WTC11 (cell line): ENCODE measurements at regions not wholly inside any gene's neighbourhood (a gene's known extent, or its start where the extent isn't known, plus 50 kb on each side); places are given as distances from the start of the nearest gene placed in this dataset.

ENCODE experiments used
- ATAC-seq: fragments of 200-7000 bp; cut with Tn5 transposase; 2 replicates; pipeline ENCODE4 v1.10.0; 2021; ENCODE audit warnings: mild to moderate bottlenecking, moderate library complexity
- CTCF ChIA-PET: fragments of 300-600 bp; sonication (Branson Sonifier 250); formaldehyde crosslinking; loops from one replicate; lab custom pipeline; 2021; ENCODE audit warnings: antibody characterized with exemption; lab: Charles Lee
- POLR2A ChIA-PET: fragments of 350-600 bp; sonication (Branson Sonifier 250); formaldehyde crosslinking; loops from one replicate; lab custom pipeline; 2021; ENCODE audit warnings: antibody characterized with exemption; lab: Charles Lee
- DNase-seq: peaks from one replicate; pipeline ENCODE4 v3.0.0; 2021; ENCODE audit warnings: low spot score
- H3K27ac Mint-ChIP-seq: 2 replicates; pipeline ENCODE4 v1.8.0; 2021; ENCODE audit warnings: mixed read lengths
- H3K27me3 Mint-ChIP-seq: 2 replicates; pipeline ENCODE4 v1.8.0; 2021; ENCODE audit warnings: low read depth, mild to moderate bottlenecking, moderate library complexity, mixed read lengths
- H3K36me3 Mint-ChIP-seq: 2 replicates; pipeline ENCODE4 v1.8.0; 2021; ENCODE audit warnings: mixed read lengths
- H3K4me1 Mint-ChIP-seq: 2 replicates; pipeline ENCODE4 v1.8.0; 2022; ENCODE audit warnings: mixed read lengths
- H3K4me3 Mint-ChIP-seq: 2 replicates; pipeline ENCODE4 v1.8.0; 2021; ENCODE audit warnings: mild to moderate bottlenecking, moderate library complexity, mixed read lengths
- H3K9me3 Mint-ChIP-seq: 2 replicates; pipeline ENCODE4 v1.8.0; 2021; ENCODE audit warnings: mixed read lengths
- CREM ChIP-seq: sonication (generic); formaldehyde crosslinking; IDR thresholded peaks from 2 replicates; pipeline ENCODE4 v1.8.1; 2022; ENCODE audit warnings: mild to moderate bottlenecking, missing genetic modification reagents, moderate library complexity
- E2F1 ChIP-seq: sonication (generic); formaldehyde crosslinking; IDR thresholded peaks from 2 replicates; pipeline ENCODE4 v1.8.0; 2022; ENCODE audit warnings: mild to moderate bottlenecking, missing genetic modification reagents
- E2F4 ChIP-seq: sonication (generic); formaldehyde crosslinking; IDR thresholded peaks from 2 replicates; pipeline ENCODE4 v1.8.1; 2022; ENCODE audit warnings: low read depth, mild to moderate bottlenecking, moderate library complexity, missing genetic modification reagents, borderline replicate concordance
- GABPB1 ChIP-seq: sonication (generic); formaldehyde crosslinking; IDR thresholded peaks from 2 replicates; pipeline ENCODE4 v1.8.1; 2023; ENCODE audit warnings: mild to moderate bottlenecking, missing genetic modification reagents
- JAZF1 ChIP-seq: fragments of 250-450 bp; sonication (Bioruptor Pico); IDR thresholded peaks from 2 replicates; pipeline ENCODE4 v1.9.0; 2021; ENCODE audit warnings: moderate library complexity, mild to moderate bottlenecking, inconsistent platforms
- NR3C1 ChIP-seq: sonication (generic); formaldehyde crosslinking; conservative IDR thresholded peaks from 2 replicates; pipeline ENCODE4 v1.8.1; 2023; ENCODE audit warnings: low read depth, mild to moderate bottlenecking, missing genetic modification reagents
- OVOL2 ChIP-seq: fragments of 250-450 bp; sonication (Bioruptor Pico); IDR thresholded peaks from 2 replicates; pipeline ENCODE4 v1.9.0; 2021; ENCODE audit warnings: mild to moderate bottlenecking, borderline replicate concordance
- PREB ChIP-seq: sonication (generic); formaldehyde crosslinking; IDR thresholded peaks from 2 replicates; pipeline ENCODE4 v1.8.1; 2022; ENCODE audit warnings: mild to moderate bottlenecking, missing genetic modification reagents, moderate library complexity, borderline replicate concordance
- RELA ChIP-seq: sonication (generic); formaldehyde crosslinking; IDR thresholded peaks from 2 replicates; pipeline ENCODE4 v1.8.1; 2022; ENCODE audit warnings: missing genetic modification reagents, mild to moderate bottlenecking, borderline replicate concordance
- SMAD3 ChIP-seq: sonication (generic); formaldehyde crosslinking; IDR thresholded peaks from 2 replicates; pipeline ENCODE4 v1.8.0; 2022; ENCODE audit warnings: missing genetic modification reagents, mild to moderate bottlenecking, borderline replicate concordance
- ZBTB21 ChIP-seq: sonication (generic); formaldehyde crosslinking; IDR thresholded peaks from 2 replicates; pipeline ENCODE4 v1.8.1; 2023; ENCODE audit warnings: mild to moderate bottlenecking, missing genetic modification reagents, borderline replicate concordance
- ZNF219 ChIP-seq: sonication (generic); formaldehyde crosslinking; IDR thresholded peaks from 2 replicates; pipeline ENCODE4 v1.8.0; 2023; ENCODE audit warnings: missing genetic modification reagents, mild to moderate bottlenecking, borderline replicate concordance
- ZNF232 ChIP-seq: sonication (generic); formaldehyde crosslinking; IDR thresholded peaks from 2 replicates; pipeline ENCODE4 v1.8.0; 2022; ENCODE audit warnings: mild to moderate bottlenecking, missing genetic modification reagents
- ZNF263 ChIP-seq: sonication (generic); formaldehyde crosslinking; IDR thresholded peaks from 2 replicates; pipeline ENCODE4 v1.8.1; 2022; ENCODE audit warnings: low read depth, mild to moderate bottlenecking, moderate library complexity, missing genetic modification reagents
- ZNF425 ChIP-seq: fragments of 250-450 bp; sonication (Bioruptor Pico); conservative IDR thresholded peaks from 2 replicates; pipeline ENCODE4 v1.9.0; 2021; ENCODE audit warnings: mild to moderate bottlenecking
- TF ChIP-seq, protein P1 (sequence below): fragments of 250-450 bp; sonication (Bioruptor Pico); IDR thresholded peaks from 2 replicates; pipeline ENCODE4 v1.9.0; 2021; ENCODE audit warnings: mild to moderate bottlenecking, borderline replicate concordance
- TF ChIP-seq, protein P2 (sequence below): fragments of 250-450 bp; sonication (Bioruptor Pico); IDR thresholded peaks from 2 replicates; pipeline ENCODE4 v1.9.0; 2021; ENCODE audit warnings: mild to moderate bottlenecking

- no peak for TF ChIP-seq E2F1 (CRISPR knock-in tag)
- TF ChIP-seq PREB (CRISPR knock-in tag): no peak
- TF ChIP-seq ZNF263 (CRISPR knock-in tag): no peak
- TF ChIP-seq NR3C1 (CRISPR knock-in tag): no peak
- no peak for TF ChIP-seq GABPB1 (CRISPR knock-in tag)
- TF ChIP-seq ZNF219 (CRISPR knock-in tag): no peak
These were observed 543.3 kb upstream of the EEF2KMT start (continued) for GRCh38 chr16:5640883-5641282.

GRCh38 chr16:5639531-5639930 lies 541.9 kb upstream of the EEF2KMT start:
- Mint-ChIP-seq H3K4me3 (no peak overlapping the region), H3K4me1 (no peaks in the 10 kb centered on the region), H3K27ac (no peak overlapping the region), H3K36me3 (peaks cover 89% of the 10 kb centered on the region), H3K9me3 (peaks cover 95% of the 10 kb centered on the region), H3K27me3 (peaks cover 3% of the 10 kb centered on the region)
- TF ChIP-seq, protein P1, sequence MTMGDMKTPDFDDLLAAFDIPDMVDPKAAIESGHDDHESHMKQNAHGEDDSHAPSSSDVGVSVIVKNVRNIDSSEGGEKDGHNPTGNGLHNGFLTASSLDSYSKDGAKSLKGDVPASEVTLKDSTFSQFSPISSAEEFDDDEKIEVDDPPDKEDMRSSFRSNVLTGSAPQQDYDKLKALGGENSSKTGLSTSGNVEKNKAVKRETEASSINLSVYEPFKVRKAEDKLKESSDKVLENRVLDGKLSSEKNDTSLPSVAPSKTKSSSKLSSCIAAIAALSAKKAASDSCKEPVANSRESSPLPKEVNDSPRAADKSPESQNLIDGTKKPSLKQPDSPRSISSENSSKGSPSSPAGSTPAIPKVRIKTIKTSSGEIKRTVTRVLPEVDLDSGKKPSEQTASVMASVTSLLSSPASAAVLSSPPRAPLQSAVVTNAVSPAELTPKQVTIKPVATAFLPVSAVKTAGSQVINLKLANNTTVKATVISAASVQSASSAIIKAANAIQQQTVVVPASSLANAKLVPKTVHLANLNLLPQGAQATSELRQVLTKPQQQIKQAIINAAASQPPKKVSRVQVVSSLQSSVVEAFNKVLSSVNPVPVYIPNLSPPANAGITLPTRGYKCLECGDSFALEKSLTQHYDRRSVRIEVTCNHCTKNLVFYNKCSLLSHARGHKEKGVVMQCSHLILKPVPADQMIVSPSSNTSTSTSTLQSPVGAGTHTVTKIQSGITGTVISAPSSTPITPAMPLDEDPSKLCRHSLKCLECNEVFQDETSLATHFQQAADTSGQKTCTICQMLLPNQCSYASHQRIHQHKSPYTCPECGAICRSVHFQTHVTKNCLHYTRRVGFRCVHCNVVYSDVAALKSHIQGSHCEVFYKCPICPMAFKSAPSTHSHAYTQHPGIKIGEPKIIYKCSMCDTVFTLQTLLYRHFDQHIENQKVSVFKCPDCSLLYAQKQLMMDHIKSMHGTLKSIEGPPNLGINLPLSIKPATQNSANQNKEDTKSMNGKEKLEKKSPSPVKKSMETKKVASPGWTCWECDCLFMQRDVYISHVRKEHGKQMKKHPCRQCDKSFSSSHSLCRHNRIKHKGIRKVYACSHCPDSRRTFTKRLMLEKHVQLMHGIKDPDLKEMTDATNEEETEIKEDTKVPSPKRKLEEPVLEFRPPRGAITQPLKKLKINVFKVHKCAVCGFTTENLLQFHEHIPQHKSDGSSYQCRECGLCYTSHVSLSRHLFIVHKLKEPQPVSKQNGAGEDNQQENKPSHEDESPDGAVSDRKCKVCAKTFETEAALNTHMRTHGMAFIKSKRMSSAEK (CRISPR knock-in tag): no peak
- TF ChIP-seq, protein P2, sequence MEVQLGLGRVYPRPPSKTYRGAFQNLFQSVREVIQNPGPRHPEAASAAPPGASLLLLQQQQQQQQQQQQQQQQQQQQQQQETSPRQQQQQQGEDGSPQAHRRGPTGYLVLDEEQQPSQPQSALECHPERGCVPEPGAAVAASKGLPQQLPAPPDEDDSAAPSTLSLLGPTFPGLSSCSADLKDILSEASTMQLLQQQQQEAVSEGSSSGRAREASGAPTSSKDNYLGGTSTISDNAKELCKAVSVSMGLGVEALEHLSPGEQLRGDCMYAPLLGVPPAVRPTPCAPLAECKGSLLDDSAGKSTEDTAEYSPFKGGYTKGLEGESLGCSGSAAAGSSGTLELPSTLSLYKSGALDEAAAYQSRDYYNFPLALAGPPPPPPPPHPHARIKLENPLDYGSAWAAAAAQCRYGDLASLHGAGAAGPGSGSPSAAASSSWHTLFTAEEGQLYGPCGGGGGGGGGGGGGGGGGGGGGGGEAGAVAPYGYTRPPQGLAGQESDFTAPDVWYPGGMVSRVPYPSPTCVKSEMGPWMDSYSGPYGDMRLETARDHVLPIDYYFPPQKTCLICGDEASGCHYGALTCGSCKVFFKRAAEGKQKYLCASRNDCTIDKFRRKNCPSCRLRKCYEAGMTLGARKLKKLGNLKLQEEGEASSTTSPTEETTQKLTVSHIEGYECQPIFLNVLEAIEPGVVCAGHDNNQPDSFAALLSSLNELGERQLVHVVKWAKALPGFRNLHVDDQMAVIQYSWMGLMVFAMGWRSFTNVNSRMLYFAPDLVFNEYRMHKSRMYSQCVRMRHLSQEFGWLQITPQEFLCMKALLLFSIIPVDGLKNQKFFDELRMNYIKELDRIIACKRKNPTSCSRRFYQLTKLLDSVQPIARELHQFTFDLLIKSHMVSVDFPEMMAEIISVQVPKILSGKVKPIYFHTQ (CRISPR knock-in tag): no peak
- TF ChIP-seq ZNF232 (CRISPR knock-in tag): no peak
- no peak for TF ChIP-seq OVOL2 (CRISPR knock-in tag)
- DNase-seq (no peak), ATAC-seq (no peak)
- POLR2A ChIA-PET: no interaction called here
- CTCF ChIA-PET: no interaction called here

- TF ChIP-seq SMAD3 (CRISPR knock-in tag) (no peak), CREM (no peak), ZNF425 (CRISPR knock-in tag) (no peak), E2F4 (CRISPR knock-in tag) (no peak), RELA (CRISPR knock-in tag) (no peak), JAZF1 (CRISPR knock-in tag) (no peak), ZBTB21 (CRISPR knock-in tag) (no peak), OVOL2 (CRISPR knock-in tag) (no peak)
- TF ChIP-seq, protein P2 (CRISPR knock-in tag): no peak
- TF ChIP-seq, all 79 proteins: peak for 0
- POLR2A ChIA-PET: no interaction called here
- CTCF ChIA-PET: no interaction called here
These were observed 537.7 kb upstream of the EEF2KMT start for GRCh38 chr16:5635331-5635730.

More at GRCh38 chr16:5635331-5635730, 537.7 kb upstream of the EEF2KMT start:
- Mint-ChIP-seq H3K4me1 (no peaks in the 10 kb centered on the region), H3K9me3 (peaks cover 90% of the 10 kb centered on the region), H3K36me3 (peaks cover 78% of the 10 kb centered on the region), H3K27ac (no peak overlapping the region), H3K4me3 (no peak overlapping the region), H3K27me3 (peaks cover 16% of the 10 kb centered on the region)
- ATAC-seq (no peak), DNase-seq (no peak)
